ENCODE measurements at regions not wholly inside any gene's neighbourhood (a gene's known extent, or its start where the extent isn't known, plus 50 kb on each side); places are given as distances from the start of the nearest gene placed in this dataset.
A peak's percentile ranks its signal among the peaks of the same experiment; 100 is the strongest.

GRCh38 chr13:97875218-97875617, 78.3 kb upstream of the IPO5 start:
- TF ChIP-seq CTCF (conservative IDR thresholded peaks at IDR 0.05; ENCODE audit: low read depth in 2 of 2) (no peak), EZH2 (IDR thresholded peaks at IDR 0.05; ENCODE audit: low read depth, unreplicated experiment) (no peak)
- ATAC-seq (peak; percentile 93), DNase-seq (ENCODE audit: low spot score) (peak; percentile 22)
- Histone ChIP-seq H3K4me3 (peak overlapping the region; percentile 25; the same call in 1 of the 2 replicates), H3F3A (replicated peaks; ENCODE audit: low read depth) (no peaks in the 10 kb centered on the region), H3K79me2 (replicated peaks; ENCODE audit: insufficient read depth) (no peaks in the 10 kb centered on the region), H3K4me2 (peak overlapping the region; percentile 59), H3K36me3 (ENCODE audit: insufficient read depth) (no peaks in the 10 kb centered on the region), H4K20me1 (replicated peaks; ENCODE audit: insufficient read depth) (no peaks in the 10 kb centered on the region), H3K4me1 (ENCODE audit: insufficient read depth) (peaks cover 25% of the 10 kb centered on the region), H2AFZ (peak overlapping the region; percentile 98), H3K27me3 (ENCODE audit: insufficient read depth) (no peaks in the 10 kb centered on the region), H3K27ac (ENCODE audit: low read depth) (no peak overlapping the region; the same call in 1 of the 2 replicates), H3K9me2 (ENCODE audit: insufficient read depth) (peaks cover 14% of the 10 kb centered on the region)
- no peaks in the 10 kb centered on the region for H3K36me3 Mint-ChIP-seq (ENCODE audit: low read depth)
- no peaks in the 10 kb centered on the region for H3K9me3 Mint-ChIP-seq
- H3K27ac Mint-ChIP-seq: no peak overlapping the region
- no peaks in the 10 kb centered on the region for H3K27me3 Mint-ChIP-seq (ENCODE audit: insufficient read depth, low read depth, poor library complexity)
- peaks cover 28% of the 10 kb centered on the region for H3K4me1 Mint-ChIP-seq
- H3K4me3 Mint-ChIP-seq: no peak overlapping the region

GRCh38 chr13:97875911-97876310, 77.6 kb upstream of the IPO5 start:
- Mint-ChIP-seq H3K4me3 (no peak overlapping the region), H3K27ac (no peak overlapping the region), H3K4me1 (peaks cover 30% of the 10 kb centered on the region), H3K27me3 (ENCODE audit: insufficient read depth, low read depth, poor library complexity) (peaks cover 3% of the 10 kb centered on the region), H3K9me3 (no peaks in the 10 kb centered on the region), H3K36me3 (ENCODE audit: low read depth) (no peaks in the 10 kb centered on the region; the same call in 2 of the 3 replicates)
- Histone ChIP-seq H2AFZ (peak overlapping the region; percentile 98), H3K4me3 (no peak overlapping the region), H3K9me2 (ENCODE audit: insufficient read depth) (peaks cover 14% of the 10 kb centered on the region), H4K20me1 (replicated peaks; ENCODE audit: insufficient read depth) (no peaks in the 10 kb centered on the region), H3K36me3 (ENCODE audit: insufficient read depth) (no peaks in the 10 kb centered on the region), H3K27ac (ENCODE audit: low read depth) (no peak overlapping the region), H3K79me2 (replicated peaks; ENCODE audit: insufficient read depth) (no peaks in the 10 kb centered on the region), H3K4me1 (ENCODE audit: insufficient read depth) (peaks cover 25% of the 10 kb centered on the region), H3K27me3 (ENCODE audit: insufficient read depth) (no peaks in the 10 kb centered on the region), H3F3A (replicated peaks; ENCODE audit: low read depth) (no peaks in the 10 kb centered on the region), H3K4me2 (no peak overlapping the region)
- peak; percentile 3 for DNase-seq (ENCODE audit: low spot score)
- no peak for ATAC-seq
- no peak for TF ChIP-seq ZNF462 (CRISPR knock-in tag; IDR thresholded peaks at IDR 0.05)
